Pons (tissue), 1 donor: ENCODE measurements at regions not wholly inside any gene's neighbourhood (a gene's known extent, or its start where the extent isn't known, plus 50 kb on each side); places are given as distances from the start of the nearest gene placed in this dataset.
A peak's percentile ranks its signal among the peaks of the same experiment; 100 is the strongest.
"Not testable (repeated sequence)": the region's sequence is repeated elsewhere in the genome, so short reads cannot be mapped to it uniquely, and the experiment has no call there.

ENCODE experiments used
- DNase-seq: peaks from one replicate; pipeline ENCODE4 v3.0.0-alpha.2; 2016; ENCODE audit warnings: low spot score

GRCh38 chr3:89533275-89533674 lies 425.9 kb downstream of the EPHA3 start:
- peak; percentile 14 for DNase-seq

DNA sequence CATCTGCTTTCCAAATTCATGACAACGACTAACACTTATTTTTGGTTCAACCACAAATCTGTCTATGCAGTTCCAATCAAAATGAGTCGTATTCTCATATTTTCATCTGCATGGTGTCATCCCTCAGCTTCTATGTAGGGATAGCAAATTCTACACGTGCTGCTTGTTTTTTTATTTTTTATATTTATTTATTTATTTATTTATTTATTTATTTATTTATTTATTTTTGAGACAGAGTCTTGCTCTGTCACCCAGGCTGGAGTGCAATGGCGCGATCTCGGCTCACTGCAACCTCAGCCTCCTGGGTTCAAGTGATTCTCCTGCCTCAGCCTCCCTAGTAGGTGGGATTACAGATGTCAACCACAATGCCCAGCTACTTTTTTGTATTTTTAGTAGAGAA lies 447.2 kb downstream of the EPHA3 start:
- not testable (repeated sequence) for DNase-seq

DNA sequence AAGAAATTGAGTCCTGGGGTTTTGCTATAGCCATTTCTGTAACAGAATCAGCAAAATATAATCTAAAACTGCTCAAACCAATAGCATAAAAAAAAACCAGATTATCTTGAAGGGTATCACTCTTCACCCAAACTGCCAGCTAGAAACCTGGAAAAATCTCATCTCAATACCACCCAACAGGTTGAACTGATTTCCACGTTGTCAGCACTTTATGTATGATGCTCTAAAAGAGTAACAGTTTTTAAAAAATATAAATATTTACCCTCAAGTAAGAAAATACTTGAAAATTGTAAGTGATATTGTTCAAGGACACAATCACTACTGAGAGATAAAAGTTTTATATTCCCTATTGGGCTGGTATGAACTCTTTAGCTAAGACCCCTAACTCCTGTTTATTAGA lies 451.3 kb downstream of the EPHA3 start:
- no peak for DNase-seq

DNA sequence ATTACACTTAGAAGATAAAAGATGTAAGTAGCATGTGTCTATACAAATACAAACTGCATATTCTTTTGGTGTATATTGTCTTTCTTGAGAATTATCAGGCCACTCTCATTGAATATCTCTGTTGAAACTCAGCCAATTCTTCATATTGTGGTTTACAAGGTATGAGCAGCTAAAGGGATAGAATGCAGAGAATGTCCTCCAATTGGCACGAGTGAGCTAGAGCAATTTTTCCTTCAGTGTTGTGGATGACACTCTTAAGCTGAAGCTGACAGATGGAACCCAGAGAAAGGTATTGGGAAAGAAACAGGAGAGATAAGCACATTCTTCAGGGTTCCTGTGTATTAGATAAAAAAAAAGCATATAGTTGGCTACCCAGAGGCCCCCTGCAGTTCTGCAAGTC lies 453.1 kb downstream of the EPHA3 start:
- DNase-seq: no peak

DNA sequence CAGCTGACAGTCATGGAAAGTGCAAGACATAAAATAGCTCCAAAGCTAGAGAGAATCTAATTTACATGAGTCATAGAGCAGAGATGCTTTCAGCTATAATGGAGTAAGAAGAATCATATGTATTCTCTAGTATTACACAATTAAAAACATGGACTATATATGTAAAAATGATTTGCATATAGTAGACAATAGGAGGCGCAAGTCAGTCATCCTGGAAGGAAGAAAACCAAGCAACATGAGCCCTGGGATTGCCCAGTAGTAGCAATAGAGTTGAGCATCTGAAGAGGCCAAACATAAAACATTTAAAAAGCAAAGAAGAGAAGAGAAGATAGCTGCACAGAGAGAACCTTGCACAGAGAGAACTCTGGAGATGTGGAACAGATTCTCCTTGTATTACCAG lies 455.0 kb downstream of the EPHA3 start:
- DNase-seq: no peak

DNA sequence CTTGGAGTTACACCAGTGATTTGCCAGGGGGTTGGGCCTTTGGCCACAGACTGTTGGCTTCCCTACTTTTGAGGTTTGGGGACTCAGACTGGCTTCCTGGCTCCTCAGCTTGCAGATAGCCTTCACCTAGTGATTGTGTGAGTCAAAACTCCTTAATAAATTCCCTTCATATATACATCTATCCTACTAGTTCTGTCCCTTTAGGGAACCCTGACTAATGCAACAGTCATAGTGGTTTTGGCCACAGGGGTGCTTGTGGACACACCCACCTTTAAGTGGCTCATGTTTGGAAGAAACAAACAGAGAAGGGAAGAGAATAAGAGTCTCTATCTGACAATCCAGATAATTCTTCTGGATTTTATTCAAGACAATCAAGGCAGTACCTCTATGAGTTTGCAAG lies 457.7 kb downstream of the EPHA3 start:
- no peak for DNase-seq

- no peak for DNase-seq
Observed at GRCh38 chr3:89570465-89570864, 463.0 kb downstream of the EPHA3 start.

DNA sequence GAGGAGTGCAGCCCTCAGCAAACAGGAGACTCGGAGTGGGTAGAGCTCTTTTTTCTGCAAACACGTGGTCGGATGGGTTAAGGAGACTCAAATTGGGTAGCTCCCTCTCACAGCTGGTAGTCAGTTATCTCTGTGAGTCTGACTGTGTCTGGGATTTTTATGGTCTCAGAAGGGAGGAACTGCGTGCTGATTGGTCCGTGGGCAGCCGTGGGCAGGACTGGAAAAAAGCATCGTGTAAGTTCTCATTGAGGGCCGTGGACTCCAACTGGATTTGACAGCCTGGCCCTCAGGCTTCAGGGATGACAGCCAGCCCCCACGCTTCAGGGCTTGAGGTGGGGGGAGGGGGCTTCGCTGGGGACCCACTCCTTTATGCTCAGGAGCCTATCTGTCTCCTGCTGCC lies 463.9 kb downstream of the EPHA3 start:
- DNase-seq: no peak

DNA sequence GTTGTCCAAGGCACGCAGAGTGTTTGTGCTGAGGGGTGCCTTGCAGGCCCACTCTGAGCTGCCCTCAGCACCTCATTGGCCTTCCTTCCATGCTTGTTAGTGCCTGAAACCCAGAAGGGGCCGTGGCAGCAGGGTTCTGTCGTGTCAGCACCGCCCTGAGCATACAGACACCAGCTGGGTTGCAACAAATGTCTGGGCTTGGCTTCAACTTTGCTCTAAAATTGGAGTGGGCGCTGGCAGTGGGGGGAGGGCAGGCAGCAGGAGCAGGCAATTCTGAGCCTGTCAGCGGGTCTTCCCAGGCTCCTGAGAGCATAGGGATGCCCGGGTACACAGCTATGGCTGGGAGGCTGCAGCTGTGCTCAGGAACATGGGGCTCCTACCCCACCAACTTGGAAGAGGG lies 464.3 kb downstream of the EPHA3 start:
- DNase-seq: no peak

DNA sequence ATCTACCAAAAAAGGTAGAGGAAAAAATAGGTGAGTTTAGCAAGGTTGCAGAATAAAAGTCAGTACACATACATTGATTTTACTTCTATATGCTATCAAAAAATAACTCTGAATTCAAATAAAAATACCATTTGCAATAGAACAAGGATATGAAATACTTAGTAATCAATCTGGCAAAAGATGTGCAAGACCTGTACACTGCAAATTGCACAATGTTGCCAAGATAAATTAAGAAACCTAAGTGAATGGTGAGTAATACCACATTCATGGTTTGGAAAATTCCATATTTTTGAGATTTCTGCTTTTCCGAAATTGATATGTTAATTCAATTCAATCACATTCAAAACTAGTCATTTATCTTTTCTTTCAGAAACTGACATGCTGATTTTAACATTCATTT lies 464.8 kb downstream of the EPHA3 start:
- DNase-seq: no peak

DNA sequence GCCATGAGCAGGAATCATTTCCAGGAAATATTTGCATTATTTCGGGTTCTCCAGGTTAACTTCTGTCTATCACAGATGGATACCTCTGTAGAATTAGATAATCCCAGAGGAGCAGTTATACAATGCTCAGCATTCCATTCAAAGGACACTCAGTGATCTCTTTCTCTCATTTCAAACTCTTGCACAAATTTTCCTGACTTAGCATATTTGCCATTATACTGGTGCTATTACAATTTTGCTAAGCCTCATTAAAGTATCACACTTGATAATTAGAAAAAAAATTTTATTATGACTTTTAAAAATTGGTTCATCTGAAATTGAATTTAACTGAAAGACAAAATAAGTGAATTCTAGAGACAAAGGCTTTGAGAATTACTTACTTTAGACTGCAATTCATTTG lies 469.0 kb downstream of the EPHA3 start:
- no peak for DNase-seq

DNA sequence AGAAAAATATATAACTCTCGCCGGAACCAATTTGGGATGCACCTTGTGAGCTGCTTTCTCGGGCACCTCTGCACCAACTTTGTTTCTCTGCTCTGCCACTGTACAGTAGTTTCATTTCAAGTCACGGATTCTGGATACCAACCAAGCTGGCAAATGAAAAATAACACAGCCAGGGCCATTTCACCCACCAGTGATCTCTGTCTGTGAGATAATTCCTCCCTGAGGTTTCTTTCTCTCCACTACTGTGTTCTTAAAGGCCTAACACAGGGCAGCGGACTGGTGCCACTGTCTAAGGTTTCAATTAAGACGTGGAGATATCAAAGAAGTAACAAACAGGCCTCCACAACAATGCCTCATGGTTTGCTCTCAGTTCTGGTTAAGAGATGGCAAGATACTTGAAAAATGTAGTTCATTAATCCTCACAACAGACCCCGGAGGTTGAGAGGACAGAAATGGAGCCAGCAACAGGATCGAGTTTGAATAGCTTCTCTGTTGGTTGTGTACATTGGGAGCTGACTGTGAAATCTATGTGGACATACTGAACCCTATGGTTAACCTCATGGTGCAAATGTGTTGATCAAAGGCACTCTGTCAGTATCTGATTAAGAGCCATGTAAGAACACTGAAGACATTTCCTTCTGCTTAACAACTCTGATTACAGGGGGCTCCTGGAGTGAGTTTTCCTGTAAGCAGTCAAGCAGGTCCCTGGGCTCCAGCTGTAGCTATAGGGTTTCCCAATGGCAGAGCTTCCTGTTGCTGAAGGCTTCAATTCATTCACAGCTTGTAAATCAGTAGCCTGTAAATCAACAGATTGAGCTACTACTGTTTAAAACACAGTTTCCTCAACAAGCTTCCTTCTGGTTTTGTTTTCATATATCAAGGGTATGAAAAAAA lies 470.5 kb downstream of the EPHA3 start:
- DNase-seq: no peak

DNA sequence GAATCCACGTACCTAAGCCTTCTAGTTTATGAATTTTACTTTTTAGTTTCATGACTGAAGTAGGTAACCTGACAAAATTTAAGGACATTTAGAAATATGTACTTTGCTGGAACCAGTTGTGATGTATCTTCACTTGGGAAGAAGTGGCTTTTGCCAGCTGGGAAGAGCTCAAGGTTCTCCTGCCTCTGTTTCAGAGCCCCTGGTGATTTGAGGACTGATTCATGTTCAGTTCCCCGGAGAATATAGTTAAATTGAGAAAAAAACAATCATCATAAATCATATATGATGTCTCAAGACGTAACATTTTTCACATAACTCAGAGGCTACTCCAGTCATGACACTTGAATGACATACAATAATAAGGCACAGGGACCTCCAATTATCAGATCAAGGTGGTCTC lies 473.4 kb downstream of the EPHA3 start:
- DNase-seq: no peak

- DNase-seq: no peak
Observed at GRCh38 chr3:89584398-89584797, 477.0 kb downstream of the EPHA3 start.

DNA sequence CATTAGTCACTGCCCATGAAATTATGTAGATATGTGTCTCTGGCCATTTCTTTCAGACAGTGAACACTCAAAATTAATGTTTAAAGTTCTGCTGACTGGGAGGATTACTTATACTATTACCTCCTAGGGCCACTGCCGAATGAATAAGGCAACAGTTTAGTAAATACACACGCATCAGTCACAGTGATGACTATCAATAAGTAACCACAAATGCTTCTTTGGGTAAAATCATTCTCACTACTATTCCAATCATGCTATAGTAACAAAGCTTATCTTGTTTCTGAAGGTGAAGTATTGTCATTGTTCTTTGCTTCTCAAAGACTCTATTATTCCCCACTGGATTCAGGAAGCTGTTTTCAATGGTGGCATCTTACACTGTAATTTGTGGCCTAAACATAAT lies 478.8 kb downstream of the EPHA3 start:
- DNase-seq: peak; percentile 85

GRCh38 chr3:89586676-89587075 lies 479.3 kb downstream of the EPHA3 start:
- no peak for DNase-seq

GRCh38 chr3:89606151-89606550 lies 498.7 kb downstream of the EPHA3 start:
- no peak for DNase-seq

- no peak for DNase-seq
Observed at GRCh38 chr3:89612027-89612426, 504.6 kb downstream of the EPHA3 start.

DNA sequence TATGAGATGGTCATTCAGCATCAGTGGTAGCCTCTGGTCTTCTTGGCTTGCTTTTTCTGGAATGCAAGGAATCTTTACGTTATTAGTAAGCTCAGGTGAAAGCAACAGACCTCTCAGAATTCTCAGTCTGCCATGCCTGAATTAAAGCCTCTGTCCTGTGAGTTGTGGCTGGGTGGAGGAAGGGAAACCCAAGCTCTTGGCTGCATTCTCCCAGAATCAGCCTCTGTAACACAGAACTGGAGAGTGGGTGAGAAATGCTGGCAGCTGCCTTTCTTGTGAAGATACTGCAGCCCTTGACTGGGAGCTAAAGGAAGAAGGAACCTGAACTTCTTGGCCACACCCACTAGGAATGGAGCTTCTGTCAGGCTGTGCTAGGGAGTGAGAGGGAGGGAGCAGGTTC lies 505.8 kb downstream of the EPHA3 start:
- DNase-seq: no peak

- DNase-seq: no peak
Observed at GRCh38 chr3:89617706-89618105, 510.3 kb downstream of the EPHA3 start.

- DNase-seq: no peak
Observed at GRCh38 chr3:89619263-89619662, 511.8 kb downstream of the EPHA3 start.

- no peak for DNase-seq
Observed at GRCh38 chr3:89622063-89622700, 514.8 kb downstream of the EPHA3 start.

DNA sequence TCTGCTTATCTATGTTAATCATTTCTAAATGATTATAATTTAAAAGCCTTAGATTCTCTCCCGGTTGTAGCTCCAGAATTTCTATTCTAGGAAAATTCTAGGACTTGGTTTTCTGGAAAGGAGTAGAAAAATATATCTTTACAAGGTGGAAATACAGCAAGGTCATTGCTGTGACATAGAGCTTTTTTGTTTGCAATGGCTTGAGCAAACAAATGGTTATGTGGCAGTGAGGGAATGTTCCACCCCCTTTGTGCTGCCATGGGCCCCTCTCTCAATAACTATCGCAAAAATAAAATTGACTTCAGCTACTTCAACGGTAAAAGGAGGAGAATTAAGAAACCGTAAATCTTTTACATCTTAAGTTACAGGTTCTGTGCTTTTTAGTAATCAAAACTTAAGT lies 517.1 kb downstream of the EPHA3 start:
- no peak for DNase-seq

DNA sequence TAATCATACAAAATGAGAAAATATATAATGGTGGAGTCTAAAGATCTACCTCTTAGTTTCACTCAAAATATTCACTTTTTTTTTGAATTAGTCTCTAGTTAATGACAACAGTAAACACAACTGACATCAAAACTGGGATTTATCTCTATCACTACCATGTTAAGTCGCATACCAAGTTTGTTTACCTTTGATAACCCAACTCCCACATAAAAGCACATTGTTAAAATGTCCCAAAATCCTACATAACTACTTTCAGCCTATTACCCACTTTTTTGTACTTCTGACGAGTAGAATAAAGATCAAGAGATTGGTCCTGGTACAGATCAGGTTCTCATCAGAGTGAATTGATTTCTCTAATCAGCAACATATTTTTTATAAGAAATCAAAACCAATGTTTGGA lies 518.5 kb downstream of the EPHA3 start:
- no peak for DNase-seq
